Activated CD8-positive, alpha-beta T cell treated with anti-CD3 and anti-CD28 coated beads for 36 hours (primary cell): ENCODE measurements at regions not wholly inside any gene's neighbourhood (a gene's known extent, or its start where the extent isn't known, plus 50 kb on each side); places are given as distances from the start of the nearest gene placed in this dataset.

Source experiments
- ATAC-seq: fragments of 200-7000 bp; cut with Tn5 transposase; one replicate; pipeline ENCODE4 v1.10.0; 2021; ENCODE audit warnings: mild to moderate bottlenecking, moderate library complexity
- CTCF ChIA-PET: fragments of 350-600 bp; sonication (Branson Sonifier 250); formaldehyde crosslinking; loops from one replicate; lab custom pipeline; 2021; ENCODE audit warnings: antibody characterized with exemption; lab: Charles Lee
- POLR2A ChIA-PET: fragments of 350-600 bp; sonication (Branson Sonifier 250); formaldehyde crosslinking; loops from one replicate; lab custom pipeline; 2021; ENCODE audit warnings: antibody characterized with exemption; lab: Charles Lee
- DNase-seq: peaks from one replicate; pipeline ENCODE4 v3.0.0-alpha.2; 2020
- H3K27ac Mint-ChIP-seq: one replicate; pipeline ENCODE4 v1.8.0; 2021; ENCODE audit warnings: mild to moderate bottlenecking, mixed read lengths
- H3K27me3 Mint-ChIP-seq: one replicate; pipeline ENCODE4 v1.8.0; 2021; ENCODE audit warnings: mixed read lengths
- H3K36me3 Mint-ChIP-seq: one replicate; pipeline ENCODE4 v1.8.0; 2021; ENCODE audit warnings: low read depth, mixed read lengths
- H3K4me1 Mint-ChIP-seq: one replicate; pipeline ENCODE4 v1.8.0; 2021; ENCODE audit warnings: low read depth, mixed read lengths
- H3K4me3 Mint-ChIP-seq: one replicate; pipeline ENCODE4 v1.8.0; 2021; ENCODE audit warnings: mild to moderate bottlenecking, moderate library complexity, mixed read lengths
- H3K9me3 Mint-ChIP-seq: one replicate; pipeline ENCODE4 v1.8.0; 2021; ENCODE audit warnings: mixed read lengths
- intact Hi-C: fragments of 100-400 bp; cut with micrococcal nuclease; formaldehyde crosslinking; loops from one replicate; pipeline ENCODE4 v1.10.0; 2022
- TF ChIP-seq, protein P1 (sequence below): fragments of 200-600 bp; IDR thresholded peaks from one replicate; pipeline ENCODE4 v1.8.0; 2022; ENCODE audit warnings: antibody characterized with exemption, mild to moderate bottlenecking

DNA sequence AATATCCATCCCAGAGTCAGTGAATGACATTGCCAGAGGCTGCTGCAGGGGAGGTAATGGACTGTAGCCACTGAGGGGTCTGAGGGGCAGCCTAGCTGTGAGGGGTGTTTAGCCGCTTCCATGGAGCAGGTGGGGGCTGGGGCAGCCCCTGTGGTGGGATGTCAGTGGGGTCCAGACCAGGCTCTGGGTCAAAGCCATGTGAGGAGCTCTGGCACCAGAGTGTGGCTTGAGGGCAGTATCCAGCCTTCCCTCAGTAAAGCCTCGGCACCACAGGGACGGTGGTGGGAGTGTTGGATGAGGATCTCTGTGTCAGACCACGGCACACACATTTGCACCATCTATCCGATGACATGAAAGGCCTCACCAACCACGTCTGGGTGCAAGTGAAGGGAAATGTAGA is 85.0 kb downstream of the INHBB start:
- peaks cover 2% of the 10 kb centered on the region for H3K27me3 Mint-ChIP-seq
- intact Hi-C loops: loop anchor here (10.0 kb wide), 1 partner anchor 86 kb away; the partner anchor contains the start of gene INHBB
- no peak overlapping the region for H3K27ac Mint-ChIP-seq
- ATAC-seq (no peak), DNase-seq (no peak)
- H3K9me3 Mint-ChIP-seq: no peaks in the 10 kb centered on the region
- no peaks in the 10 kb centered on the region for H3K36me3 Mint-ChIP-seq
- POLR2A ChIA-PET: no interaction called here
- TF ChIP-seq, protein P1, sequence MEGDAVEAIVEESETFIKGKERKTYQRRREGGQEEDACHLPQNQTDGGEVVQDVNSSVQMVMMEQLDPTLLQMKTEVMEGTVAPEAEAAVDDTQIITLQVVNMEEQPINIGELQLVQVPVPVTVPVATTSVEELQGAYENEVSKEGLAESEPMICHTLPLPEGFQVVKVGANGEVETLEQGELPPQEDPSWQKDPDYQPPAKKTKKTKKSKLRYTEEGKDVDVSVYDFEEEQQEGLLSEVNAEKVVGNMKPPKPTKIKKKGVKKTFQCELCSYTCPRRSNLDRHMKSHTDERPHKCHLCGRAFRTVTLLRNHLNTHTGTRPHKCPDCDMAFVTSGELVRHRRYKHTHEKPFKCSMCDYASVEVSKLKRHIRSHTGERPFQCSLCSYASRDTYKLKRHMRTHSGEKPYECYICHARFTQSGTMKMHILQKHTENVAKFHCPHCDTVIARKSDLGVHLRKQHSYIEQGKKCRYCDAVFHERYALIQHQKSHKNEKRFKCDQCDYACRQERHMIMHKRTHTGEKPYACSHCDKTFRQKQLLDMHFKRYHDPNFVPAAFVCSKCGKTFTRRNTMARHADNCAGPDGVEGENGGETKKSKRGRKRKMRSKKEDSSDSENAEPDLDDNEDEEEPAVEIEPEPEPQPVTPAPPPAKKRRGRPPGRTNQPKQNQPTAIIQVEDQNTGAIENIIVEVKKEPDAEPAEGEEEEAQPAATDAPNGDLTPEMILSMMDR: no peak
- no peak overlapping the region for H3K4me3 Mint-ChIP-seq
- CTCF ChIA-PET: no interaction called here
- H3K4me1 Mint-ChIP-seq: no peaks in the 10 kb centered on the region

DNA sequence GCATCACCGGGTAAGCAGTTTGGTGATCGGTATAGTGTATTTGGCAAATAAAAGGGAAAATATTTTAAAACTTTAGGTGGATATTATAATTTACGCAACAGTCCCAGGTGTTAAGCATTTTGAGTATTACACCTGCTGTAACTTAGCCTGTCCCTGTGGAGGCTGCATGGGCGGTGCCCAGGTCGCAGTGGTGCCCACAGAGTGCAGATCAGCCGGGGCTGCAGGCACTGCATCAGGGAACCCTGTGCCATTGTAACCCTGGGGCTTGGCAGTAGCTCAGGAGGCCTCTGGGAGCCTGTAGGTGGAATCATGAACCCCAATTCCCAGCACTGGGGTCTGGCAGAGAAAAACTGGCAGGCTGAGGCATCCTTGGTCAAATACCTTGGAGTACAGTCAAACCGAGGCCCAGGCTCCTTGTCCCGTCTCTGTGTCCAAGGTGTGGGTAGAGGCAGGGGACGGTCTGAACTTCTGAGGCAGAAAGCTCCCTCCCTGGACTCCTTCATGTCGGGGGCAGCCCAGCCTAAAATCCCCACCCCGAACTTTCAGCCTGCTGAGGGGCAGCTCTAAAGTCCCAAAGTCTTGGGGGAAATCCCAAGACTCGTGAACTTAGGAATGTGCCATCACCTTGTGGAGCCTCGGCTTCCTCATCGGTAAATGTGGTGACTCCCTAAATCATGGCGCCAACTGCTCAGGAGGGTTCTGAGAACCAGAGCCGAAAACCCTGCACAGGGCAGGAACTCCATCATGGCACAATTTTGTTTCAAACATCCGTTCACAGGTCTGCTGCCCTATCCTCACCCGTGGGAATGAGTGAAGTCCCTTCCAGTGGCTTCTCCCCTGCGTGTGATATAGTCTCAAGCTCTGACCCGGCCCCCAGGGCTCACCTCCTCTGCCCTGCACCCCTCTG is 85.7 kb downstream of the INHBB start:
- TF ChIP-seq, protein P1: no peak
- no peak overlapping the region for H3K4me3 Mint-ChIP-seq
- H3K9me3 Mint-ChIP-seq: no peaks in the 10 kb centered on the region
- DNase-seq (no peak), ATAC-seq (no peak)
- peaks cover 2% of the 10 kb centered on the region for H3K27me3 Mint-ChIP-seq
- H3K36me3 Mint-ChIP-seq: no peaks in the 10 kb centered on the region
- POLR2A ChIA-PET: no interaction called here
- intact Hi-C loops: loop anchor here (10.0 kb wide), 1 partner anchor 87 kb away; the partner anchor contains the start of gene INHBB
- H3K4me1 Mint-ChIP-seq: no peaks in the 10 kb centered on the region
- no peak overlapping the region for H3K27ac Mint-ChIP-seq
- CTCF ChIA-PET: no interaction called here

DNA sequence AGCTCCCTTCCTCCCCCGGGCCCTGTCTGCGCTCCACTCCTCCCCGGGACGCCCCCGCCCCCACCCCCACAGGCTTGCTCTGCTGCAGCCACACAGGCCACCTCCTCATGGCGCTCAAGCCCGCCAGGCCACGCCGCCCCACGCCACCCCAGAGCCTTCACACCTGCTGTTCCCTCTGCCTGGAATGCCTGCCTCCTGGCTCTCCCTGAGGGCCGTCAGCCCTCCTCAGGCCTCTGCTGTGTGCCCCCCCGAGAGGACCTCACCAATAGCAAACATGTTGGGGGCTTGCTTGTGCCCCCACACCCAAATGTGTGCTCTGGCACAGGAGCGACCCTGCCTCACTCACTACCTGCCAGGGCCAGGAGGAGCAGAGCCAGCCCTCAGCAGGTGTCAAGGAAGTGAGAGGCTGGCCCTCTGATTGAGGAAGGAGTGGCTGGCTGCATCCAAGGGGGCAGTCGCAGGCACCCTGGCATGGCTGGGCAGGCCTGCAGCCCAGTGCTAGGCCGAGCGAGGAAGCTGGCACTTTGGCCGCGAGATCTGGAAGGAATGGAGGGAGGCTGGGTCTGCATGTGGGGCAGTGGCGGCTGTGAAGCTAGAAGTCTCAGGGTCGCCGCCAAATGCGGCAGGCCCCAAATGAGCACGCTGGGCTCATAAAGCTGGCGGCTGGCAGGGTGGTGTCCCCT is 86.5 kb downstream of the INHBB start:
- Mint-ChIP-seq H3K36me3 (no peaks in the 10 kb centered on the region), H3K27ac (no peak overlapping the region), H3K9me3 (no peaks in the 10 kb centered on the region), H3K4me1 (no peaks in the 10 kb centered on the region), H3K27me3 (peaks cover 3% of the 10 kb centered on the region), H3K4me3 (no peak overlapping the region)
- POLR2A ChIA-PET: no interaction called here
- CTCF ChIA-PET: no interaction called here
- TF ChIP-seq, protein P1: no peak
- ATAC-seq: no peak
- intact Hi-C loops: loop anchor here (10.0 kb wide), 1 partner anchor 88 kb away; the partner anchor contains the start of gene INHBB
- DNase-seq: no peak

DNA sequence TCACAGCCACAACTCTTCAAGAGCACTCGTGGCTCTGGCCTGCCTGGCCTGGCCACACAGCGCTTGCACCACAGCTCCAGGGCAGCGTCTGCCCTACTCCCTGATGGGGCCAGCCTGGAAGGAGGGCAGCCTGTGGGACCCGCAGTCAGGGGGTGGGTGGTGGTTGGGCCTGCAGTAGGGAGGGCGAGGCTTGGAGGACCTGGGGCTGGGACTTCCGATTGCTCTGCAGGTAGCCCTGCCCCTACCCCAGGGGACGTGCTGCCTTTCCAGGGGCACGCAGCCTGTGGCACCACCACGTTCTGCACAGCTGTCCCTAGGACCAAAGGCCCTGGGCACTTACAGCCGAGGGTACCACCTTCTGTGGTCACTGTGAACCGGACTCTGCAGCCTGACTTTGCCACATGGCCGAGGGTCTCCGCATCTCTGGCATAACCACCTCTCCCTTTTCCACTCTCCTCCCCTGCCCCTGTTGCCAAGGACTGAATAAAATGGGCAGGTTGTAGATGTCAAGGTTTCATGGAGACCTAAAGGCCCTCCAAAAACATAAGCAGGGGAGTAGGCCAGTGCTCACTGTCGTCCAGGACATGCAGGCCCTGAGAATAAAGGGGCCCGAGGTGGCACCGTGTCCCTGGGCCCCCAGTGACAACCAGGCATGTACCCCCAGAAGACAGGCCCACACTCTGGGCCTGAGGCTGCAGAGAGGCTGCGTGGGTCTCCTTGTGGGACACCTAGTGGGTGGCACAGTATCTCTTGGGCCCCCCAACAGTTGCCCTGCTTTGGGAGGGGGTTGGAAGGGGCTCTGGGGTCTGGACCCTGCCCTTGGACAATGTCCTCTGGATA is 87.3 kb downstream of the INHBB start:
- POLR2A ChIA-PET: no interaction called here
- intact Hi-C loops: loop anchor here (10.0 kb wide), 1 partner anchor 88 kb away; the partner anchor contains the start of gene INHBB
- H3K27me3 Mint-ChIP-seq: peaks cover 3% of the 10 kb centered on the region
- ATAC-seq (no peak), DNase-seq (no peak)
- no peak overlapping the region for H3K27ac Mint-ChIP-seq
- TF ChIP-seq, protein P1: no peak
- CTCF ChIA-PET: no interaction called here
- H3K36me3 Mint-ChIP-seq: no peaks in the 10 kb centered on the region
- H3K4me3 Mint-ChIP-seq: no peak overlapping the region
- no peaks in the 10 kb centered on the region for H3K9me3 Mint-ChIP-seq
- no peaks in the 10 kb centered on the region for H3K4me1 Mint-ChIP-seq
